ENCODE measurements at regions not wholly inside any gene's neighbourhood (a gene's known extent, or its start where the extent isn't known, plus 50 kb on each side); places are given as distances from the start of the nearest gene placed in this dataset.

GRCh38 chr9:71490810-71491209 is 277.5 kb downstream of the CEMIP2 start:
- peak; percentile 30 for DNase-seq (ENCODE audit: low read depth)
- peak; percentile 57 for TF ChIP-seq CTCF (IDR thresholded peaks at IDR 0.05; ENCODE audit: insufficient read depth, low read depth, low read length, missing control alignments)
- no peak overlapping the region for H3K4me3 ChIP-seq (ENCODE audit: low read length)

DNA sequence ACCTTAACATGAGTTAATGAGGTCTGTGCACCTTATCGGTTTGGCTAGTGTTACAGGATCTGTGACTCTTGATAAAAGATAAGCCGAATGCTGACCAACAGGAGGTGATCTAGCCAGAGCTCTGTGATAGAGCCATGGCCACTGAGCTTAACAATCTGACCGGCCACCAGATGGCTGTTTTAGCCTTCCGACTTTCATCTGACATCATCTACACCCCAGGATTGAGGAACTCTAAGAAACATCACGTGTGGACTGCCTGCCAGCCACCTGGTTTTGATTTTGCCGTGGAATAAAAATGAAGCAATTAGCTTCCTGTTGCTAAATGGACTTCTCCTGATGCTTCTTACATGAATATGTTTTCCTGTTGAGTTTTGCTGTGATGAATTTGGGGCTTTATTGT is 281.3 kb downstream of the CEMIP2 start:
- DNase-seq (ENCODE audit: low read depth): no peak
- no peak overlapping the region for H3K4me3 ChIP-seq (ENCODE audit: low read length)
- TF ChIP-seq CTCF (IDR thresholded peaks at IDR 0.05; ENCODE audit: insufficient read depth, low read depth, low read length, missing control alignments): no peak

DNA sequence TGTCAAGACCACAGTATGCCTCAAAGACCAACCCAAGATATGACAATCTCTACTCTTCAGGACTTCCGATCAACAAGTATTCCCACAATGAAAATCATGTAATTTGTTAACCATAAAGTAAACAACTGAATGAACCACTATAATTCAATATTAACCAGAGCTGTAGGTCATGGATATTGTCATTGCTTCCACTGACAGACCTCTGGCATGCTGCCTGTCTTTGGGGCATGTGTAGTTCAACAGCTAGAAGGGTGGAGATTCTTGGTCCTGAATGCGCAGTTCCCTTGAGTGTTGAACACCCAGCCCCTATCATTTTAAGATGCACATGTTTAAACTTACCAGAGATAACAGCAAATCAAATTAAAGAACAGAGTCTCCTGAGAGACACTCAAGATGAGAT is 283.0 kb downstream of the CEMIP2 start:
- H3K4me3 ChIP-seq (ENCODE audit: low read length): no peak overlapping the region
- DNase-seq (ENCODE audit: low read depth): no peak
- TF ChIP-seq CTCF (IDR thresholded peaks at IDR 0.05; ENCODE audit: insufficient read depth, low read depth, low read length, missing control alignments): no peak

GRCh38 chr9:71483436-71483835 is 284.9 kb downstream of the CEMIP2 start:
- no peak for DNase-seq (ENCODE audit: low read depth)
- TF ChIP-seq CTCF (IDR thresholded peaks at IDR 0.05; ENCODE audit: insufficient read depth, low read depth, low read length, missing control alignments): no peak
- no peak overlapping the region for H3K4me3 ChIP-seq (ENCODE audit: low read length)

DNA sequence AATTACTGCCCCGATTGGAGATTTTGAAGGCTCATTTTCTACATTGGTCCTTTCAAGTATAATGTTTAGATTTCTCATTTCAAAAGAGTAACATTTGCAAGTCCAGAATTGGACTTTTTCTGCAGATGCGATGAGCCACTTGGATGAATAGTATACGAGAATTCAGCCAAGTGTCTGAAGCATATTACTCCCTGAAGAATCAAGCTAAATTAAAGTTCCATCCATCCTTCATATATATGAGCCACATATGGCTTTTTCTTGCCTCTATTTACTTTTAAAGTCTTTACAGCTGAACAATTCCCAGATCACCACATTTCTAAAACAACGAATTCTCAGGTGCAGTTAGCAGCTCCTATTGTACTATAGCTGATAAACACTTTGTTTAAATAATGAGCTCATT is 288.7 kb downstream of the CEMIP2 start:
- no peak for TF ChIP-seq CTCF (IDR thresholded peaks at IDR 0.05; ENCODE audit: insufficient read depth, low read depth, low read length, missing control alignments)
- H3K4me3 ChIP-seq (ENCODE audit: low read length): no peak overlapping the region
- no peak for DNase-seq (ENCODE audit: low read depth)

GRCh38 chr9:71472400-71472799 is 295.9 kb downstream of the CEMIP2 start:
- H3K4me3 ChIP-seq (ENCODE audit: low read length): no peak overlapping the region
- TF ChIP-seq CTCF (IDR thresholded peaks at IDR 0.05; ENCODE audit: insufficient read depth, low read depth, low read length, missing control alignments): no peak
- DNase-seq (ENCODE audit: low read depth): no peak

GRCh38 chr9:71465392-71465791 is 302.9 kb downstream of the CEMIP2 start:
- H3K4me3 ChIP-seq (ENCODE audit: low read length): no peak overlapping the region
- no peak for TF ChIP-seq CTCF (IDR thresholded peaks at IDR 0.05; ENCODE audit: insufficient read depth, low read depth, low read length, missing control alignments)
- no peak for DNase-seq (ENCODE audit: low read depth)

Measured in epithelial cell of esophagus (primary cell).